ENCODE measurements at regions not wholly inside any gene's neighbourhood (a gene's known extent, or its start where the extent isn't known, plus 50 kb on each side); places are given as distances from the start of the nearest gene placed in this dataset.
"Not testable (repeated sequence)": the region's sequence is repeated elsewhere in the genome, so short reads cannot be mapped to it uniquely, and the experiment has no call there.

DNA sequence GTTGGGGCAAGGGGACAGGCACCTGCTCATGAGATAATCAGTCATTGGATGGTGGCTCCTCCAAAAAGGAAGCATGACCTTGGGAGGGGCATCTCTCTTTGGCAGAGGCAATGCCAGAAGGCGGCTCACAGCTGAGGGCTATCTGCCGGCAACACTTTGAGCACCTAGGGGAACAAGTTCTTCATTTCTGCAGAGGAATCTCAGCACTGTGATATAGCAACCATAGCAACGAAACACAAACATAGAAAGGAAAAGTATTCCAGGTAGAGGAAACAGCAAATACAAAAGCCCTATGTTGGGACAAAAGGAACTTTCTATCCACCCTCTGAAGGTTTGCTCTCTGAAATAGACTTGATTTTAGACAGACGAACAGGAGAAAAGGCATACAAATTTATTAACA is 89.1 kb upstream of the NEDD4L start:
- H3K27ac ChIP-seq, result no peak overlapping the region
- TF ChIP-seq, protein P1, sequence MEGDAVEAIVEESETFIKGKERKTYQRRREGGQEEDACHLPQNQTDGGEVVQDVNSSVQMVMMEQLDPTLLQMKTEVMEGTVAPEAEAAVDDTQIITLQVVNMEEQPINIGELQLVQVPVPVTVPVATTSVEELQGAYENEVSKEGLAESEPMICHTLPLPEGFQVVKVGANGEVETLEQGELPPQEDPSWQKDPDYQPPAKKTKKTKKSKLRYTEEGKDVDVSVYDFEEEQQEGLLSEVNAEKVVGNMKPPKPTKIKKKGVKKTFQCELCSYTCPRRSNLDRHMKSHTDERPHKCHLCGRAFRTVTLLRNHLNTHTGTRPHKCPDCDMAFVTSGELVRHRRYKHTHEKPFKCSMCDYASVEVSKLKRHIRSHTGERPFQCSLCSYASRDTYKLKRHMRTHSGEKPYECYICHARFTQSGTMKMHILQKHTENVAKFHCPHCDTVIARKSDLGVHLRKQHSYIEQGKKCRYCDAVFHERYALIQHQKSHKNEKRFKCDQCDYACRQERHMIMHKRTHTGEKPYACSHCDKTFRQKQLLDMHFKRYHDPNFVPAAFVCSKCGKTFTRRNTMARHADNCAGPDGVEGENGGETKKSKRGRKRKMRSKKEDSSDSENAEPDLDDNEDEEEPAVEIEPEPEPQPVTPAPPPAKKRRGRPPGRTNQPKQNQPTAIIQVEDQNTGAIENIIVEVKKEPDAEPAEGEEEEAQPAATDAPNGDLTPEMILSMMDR (conservative IDR thresholded peaks at IDR 0.05), result no peak
- no peak for TF ChIP-seq ZFX (IDR thresholded peaks at IDR 0.05)

DNA sequence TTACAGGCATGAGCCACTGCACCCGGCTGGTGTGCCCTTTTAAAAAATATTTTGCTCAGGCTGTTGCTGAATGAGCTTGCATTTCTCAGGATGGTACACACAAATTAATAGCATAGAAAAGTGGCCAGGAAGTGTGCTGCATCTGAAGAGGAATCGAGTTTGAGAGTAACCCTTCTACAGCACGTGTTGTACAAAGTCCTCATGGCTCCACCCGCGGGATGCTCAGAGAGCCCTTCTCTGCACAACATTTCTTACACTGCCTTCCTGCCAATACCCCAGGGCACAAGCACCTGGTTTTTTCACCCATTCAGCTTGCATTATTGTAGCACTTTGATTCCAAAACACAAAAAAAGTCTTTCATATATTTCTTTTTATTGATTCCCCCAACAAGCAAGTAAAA is 90.1 kb upstream of the NEDD4L start:
- no peak for TF ChIP-seq ZFX (IDR thresholded peaks at IDR 0.05)
- TF ChIP-seq, protein P1 (conservative IDR thresholded peaks at IDR 0.05), result no peak
- no peak overlapping the region for H3K27ac ChIP-seq

DNA sequence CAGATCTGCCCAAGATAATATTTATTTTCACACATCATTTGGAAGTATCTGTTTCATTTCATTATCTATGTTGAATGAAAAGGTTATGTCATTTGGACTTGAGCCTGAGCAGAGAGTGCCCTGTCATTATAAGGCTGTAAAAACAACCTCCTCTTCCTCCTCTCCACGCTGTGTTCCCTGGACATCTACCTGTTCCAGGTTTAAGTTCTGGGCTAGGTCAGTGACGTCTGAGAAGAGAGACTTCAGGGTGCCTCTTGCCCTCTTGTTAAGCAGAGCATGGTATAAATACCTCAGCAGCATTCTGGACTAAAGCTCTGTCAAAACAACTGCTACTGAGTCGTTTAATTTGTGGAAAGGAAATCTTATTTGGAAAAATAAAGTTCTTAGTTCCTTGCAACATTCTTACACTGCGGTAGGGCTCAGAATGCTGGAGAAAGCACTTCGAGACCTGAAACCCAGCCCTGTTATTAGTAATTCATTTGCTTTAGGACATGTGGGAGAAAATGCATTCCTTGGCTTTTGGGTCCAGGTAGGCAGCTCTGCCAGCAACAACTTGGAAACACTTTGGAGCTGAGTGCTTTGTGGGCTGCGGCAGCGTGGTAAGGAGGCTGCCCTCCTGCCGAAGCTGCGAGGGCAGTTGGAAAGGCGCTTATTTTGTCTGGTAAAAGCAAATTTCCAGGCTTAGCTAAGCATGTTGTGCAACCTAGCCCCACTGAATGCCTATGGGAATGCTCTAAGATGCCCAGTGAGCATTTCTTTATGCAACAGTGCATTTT is 91.8 kb upstream of the NEDD4L start:
- no peak for TF ChIP-seq ZFX (IDR thresholded peaks at IDR 0.05)
- TF ChIP-seq, protein P1 (conservative IDR thresholded peaks at IDR 0.05), result no peak
- no peak overlapping the region for H3K27ac ChIP-seq

DNA sequence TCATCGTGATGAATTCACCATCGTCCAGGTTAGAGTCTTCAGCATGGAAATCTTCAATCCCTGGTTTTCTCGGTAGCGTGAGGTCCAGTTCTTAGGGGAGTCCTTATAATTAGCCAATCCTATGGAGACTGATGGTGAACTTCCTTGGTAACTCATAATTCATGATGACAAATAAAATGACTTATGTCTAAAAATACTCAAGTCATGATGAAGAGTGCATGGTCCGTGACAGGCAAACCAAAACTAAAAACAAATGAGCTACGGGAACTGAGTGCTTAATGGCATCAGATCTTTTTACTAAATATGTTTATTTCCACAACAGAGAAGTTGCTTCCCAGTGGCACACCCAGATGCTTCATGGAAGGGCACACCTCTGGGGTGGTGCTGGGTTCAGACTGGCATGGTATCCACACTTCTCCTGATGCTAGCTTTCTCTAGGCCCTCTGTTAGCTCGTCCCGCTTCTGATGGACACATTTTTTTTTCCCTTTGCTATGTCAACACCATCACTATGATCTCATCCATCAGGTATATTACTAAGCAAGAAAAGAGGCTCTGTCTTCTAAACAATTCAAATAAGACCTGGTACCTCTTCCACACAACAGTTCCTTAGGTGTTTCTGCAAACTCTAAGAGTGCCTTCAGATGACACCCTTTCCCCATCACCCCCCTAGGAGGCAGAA is 92.8 kb upstream of the NEDD4L start:
- H3K27ac ChIP-seq, result no peak overlapping the region
- TF ChIP-seq ZFX (IDR thresholded peaks at IDR 0.05), result no peak
- TF ChIP-seq, protein P1 (conservative IDR thresholded peaks at IDR 0.05), result no peak

DNA sequence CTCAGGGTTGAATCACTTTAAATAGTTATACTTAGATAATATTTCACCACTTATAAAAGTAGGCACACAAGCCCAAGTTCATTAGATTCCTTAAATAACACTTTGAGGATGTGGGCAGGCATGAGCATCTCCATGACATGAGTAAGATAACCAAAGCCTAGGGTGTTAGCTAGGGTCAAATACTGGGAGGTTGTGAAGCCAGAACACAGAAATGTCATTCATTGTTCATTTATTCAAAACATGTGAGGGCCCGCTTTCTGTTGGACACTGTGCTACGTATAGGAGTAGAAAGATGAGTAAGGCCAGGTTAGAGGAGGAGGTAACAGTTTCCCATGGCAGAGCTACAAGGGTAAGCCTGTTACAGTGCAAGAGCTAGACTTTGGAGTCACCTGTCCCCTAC is 93.5 kb upstream of the NEDD4L start:
- no peak overlapping the region for H3K27ac ChIP-seq
- TF ChIP-seq, protein P1 (conservative IDR thresholded peaks at IDR 0.05), result no peak

DNA sequence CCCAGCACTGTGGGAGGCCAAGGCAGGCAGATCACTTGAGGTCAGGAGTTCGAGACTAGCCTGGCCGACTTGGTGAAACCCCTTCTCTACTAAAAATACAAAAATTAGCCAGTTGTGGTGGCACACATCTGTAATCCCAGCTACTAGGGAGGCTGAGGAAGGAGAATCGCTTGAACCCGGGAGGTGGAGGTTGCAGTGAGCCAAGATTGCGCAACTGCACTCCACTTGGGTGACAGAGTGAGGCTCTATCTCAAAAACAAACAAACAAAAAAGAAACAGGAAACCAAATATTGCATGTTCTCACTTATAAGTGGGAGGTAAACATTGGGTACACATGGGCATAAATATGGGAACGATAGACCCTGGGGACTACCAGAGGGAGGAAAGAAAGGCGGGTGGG is 94.7 kb upstream of the NEDD4L start:
- not testable (repeated sequence) for H3K27ac ChIP-seq

DNA sequence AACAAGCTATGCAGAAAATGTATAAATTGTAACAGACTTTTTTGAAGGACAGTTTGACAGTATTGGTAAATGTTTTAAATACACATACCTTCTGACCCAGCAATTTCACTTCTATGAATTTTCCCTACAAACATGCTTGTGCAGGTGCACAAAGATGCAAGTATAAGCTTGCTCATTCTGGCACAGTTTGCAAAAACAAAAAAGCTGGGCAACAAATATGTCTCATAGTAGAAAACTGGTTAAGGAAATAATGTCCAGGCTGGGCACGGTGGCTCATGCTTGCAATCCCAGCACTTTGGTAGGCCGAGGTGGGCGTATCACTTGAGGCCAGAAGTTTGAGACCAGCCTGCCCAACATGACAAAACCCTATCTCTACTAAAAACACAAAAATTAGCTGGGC is 96.9 kb upstream of the NEDD4L start:
- no peak overlapping the region for H3K27ac ChIP-seq
- TF ChIP-seq, protein P1 (conservative IDR thresholded peaks at IDR 0.05), result no peak
- TF ChIP-seq ZFX (IDR thresholded peaks at IDR 0.05), result no peak

DNA sequence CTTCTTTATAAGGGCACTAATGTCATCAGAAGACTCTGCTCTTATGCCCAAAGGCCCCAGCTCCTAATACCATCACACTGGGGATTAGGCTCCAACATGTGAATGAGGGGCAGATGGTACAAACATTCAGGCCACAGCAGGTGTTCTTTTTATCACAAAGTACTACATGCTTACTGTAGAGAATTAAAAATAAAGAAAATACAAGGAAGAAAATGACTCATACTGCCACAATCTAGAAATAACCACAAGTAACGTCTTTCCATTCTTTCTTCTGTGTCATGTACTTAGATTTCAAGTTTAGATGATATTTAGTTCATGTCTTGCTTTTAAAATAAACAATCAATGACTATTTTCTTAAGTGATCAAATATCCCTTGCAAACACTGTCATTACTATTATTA is 100.3 kb upstream of the NEDD4L start:
- TF ChIP-seq ZFX (IDR thresholded peaks at IDR 0.05), result no peak
- TF ChIP-seq, protein P1 (conservative IDR thresholded peaks at IDR 0.05), result no peak

More for the DNA sequence above, 100.3 kb upstream of the NEDD4L start:
- H3K27ac ChIP-seq, result no peak overlapping the region

Measured in C4-2B (cell line).